ENCODE measurements at regions not wholly inside any gene's neighbourhood (a gene's known extent, or its start where the extent isn't known, plus 50 kb on each side); places are given as distances from the start of the nearest gene placed in this dataset.

GRCh38 chr4:104099141-104099540, 379.4 kb upstream of the TACR3 start:
- H3K9me3 ChIP-seq: no peaks in the 10 kb centered on the region
- no peak overlapping the region for H3K4me3 ChIP-seq
- DNase-seq: no peak
- H3K36me3 ChIP-seq: no peaks in the 10 kb centered on the region
- intact Hi-C loops (cut with DNase I): no loop called here
- TF ChIP-seq POLR2A (IDR thresholded peaks at IDR 0.05) (no peak), CTCF (IDR thresholded peaks at IDR 0.05) (no peak), EP300 (IDR thresholded peaks at IDR 0.05) (no peak)
- H3K4me1 ChIP-seq (ENCODE audit: insufficient read depth): no peaks in the 10 kb centered on the region
- no peak overlapping the region for H3K27ac ChIP-seq
- H3K27me3 ChIP-seq: no peaks in the 10 kb centered on the region

GRCh38 chr4:104093247-104093646, 373.5 kb upstream of the TACR3 start:
- no peaks in the 10 kb centered on the region for H3K9me3 ChIP-seq
- intact Hi-C loops (cut with DNase I): no loop called here

GRCh38 chr4:104073229-104073628, 353.4 kb upstream of the TACR3 start:
- Histone ChIP-seq H3K36me3 (no peaks in the 10 kb centered on the region), H3K4me3 (no peak overlapping the region), H3K27ac (no peak overlapping the region), H3K4me1 (ENCODE audit: insufficient read depth) (no peaks in the 10 kb centered on the region), H3K9me3 (no peaks in the 10 kb centered on the region), H3K27me3 (no peaks in the 10 kb centered on the region)
- no peak for DNase-seq
- TF ChIP-seq EP300 (IDR thresholded peaks at IDR 0.05) (no peak), POLR2A (IDR thresholded peaks at IDR 0.05) (no peak), CTCF (IDR thresholded peaks at IDR 0.05) (no peak)
- 56 to 66% (median 64%) methylated on average over 4 of the region's 4 CpGs for WGBS, 3 donors
- intact Hi-C loops (cut with DNase I): no loop called here

More at GRCh38 chr4:104093247-104093646, 373.5 kb upstream of the TACR3 start:
- no peaks in the 10 kb centered on the region for H3K36me3 ChIP-seq
- TF ChIP-seq EP300 (IDR thresholded peaks at IDR 0.05): no peak
- no peak for TF ChIP-seq CTCF (IDR thresholded peaks at IDR 0.05)
- TF ChIP-seq POLR2A (IDR thresholded peaks at IDR 0.05): no peak
- H3K4me1 ChIP-seq (ENCODE audit: insufficient read depth): no peaks in the 10 kb centered on the region
- no peak overlapping the region for H3K27ac ChIP-seq
- H3K27me3 ChIP-seq: no peaks in the 10 kb centered on the region
- H3K4me3 ChIP-seq: no peak overlapping the region
- DNase-seq: no peak

GRCh38 chr4:104066533-104066932, 346.7 kb upstream of the TACR3 start:
- 83 to 86% (median 84%) methylated on average over 2 of the region's 2 CpGs for WGBS, 3 donors
- no peak overlapping the region for H3K27ac ChIP-seq
- H3K9me3 ChIP-seq: no peaks in the 10 kb centered on the region
- TF ChIP-seq CTCF (IDR thresholded peaks at IDR 0.05) (no peak), POLR2A (IDR thresholded peaks at IDR 0.05) (no peak), EP300 (IDR thresholded peaks at IDR 0.05) (no peak)
- no peaks in the 10 kb centered on the region for H3K4me1 ChIP-seq (ENCODE audit: insufficient read depth)
- no peaks in the 10 kb centered on the region for H3K27me3 ChIP-seq
- H3K36me3 ChIP-seq: no peaks in the 10 kb centered on the region
- intact Hi-C loops (cut with DNase I): no loop called here
- no peak for DNase-seq
- H3K4me3 ChIP-seq: no peak overlapping the region

Measured in ovary (tissue), 7 donors.